ENCODE measurements at regions not wholly inside any gene's neighbourhood (a gene's known extent, or its start where the extent isn't known, plus 50 kb on each side); places are given as distances from the start of the nearest gene placed in this dataset.

DNA sequence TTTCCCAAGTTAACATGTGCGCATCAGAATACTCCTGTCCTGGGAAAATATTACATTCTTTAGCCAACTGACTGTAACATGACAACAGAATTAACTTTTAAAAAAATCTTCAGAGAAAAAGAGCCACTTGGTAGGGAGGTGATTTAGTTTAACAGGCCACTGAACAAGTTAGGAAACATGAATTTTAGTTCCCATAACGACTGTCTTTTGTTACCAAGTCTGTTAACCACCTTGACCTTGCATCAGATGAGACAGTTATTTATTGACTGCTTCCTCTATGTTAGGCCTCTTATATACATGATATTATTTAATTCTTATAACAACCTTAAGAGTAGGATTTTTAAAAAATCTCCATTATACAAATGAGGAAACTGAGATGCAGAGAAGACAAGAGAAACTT, 268.6 kb downstream of the NDFIP2 start:
- DNase-seq: no peak

DNA sequence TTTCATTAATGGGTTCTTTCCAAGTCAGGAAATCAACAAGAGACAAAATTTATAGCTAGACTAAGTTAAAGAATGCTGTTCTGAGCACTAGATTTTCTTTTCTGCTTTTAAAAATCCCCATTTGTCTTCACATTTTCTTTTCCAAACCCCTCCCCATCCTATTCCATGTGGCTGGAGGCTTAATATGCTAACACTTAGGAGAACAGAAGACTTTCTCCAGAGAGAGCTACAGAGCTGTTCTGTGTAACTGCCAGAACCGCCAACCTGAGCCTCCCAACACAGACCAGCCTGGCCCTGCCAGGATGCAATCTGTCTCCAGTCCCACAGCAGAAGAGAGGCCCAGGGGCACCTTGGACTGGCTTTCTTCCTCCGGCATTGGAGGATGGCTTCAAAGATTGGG, 264.1 kb downstream of the NDFIP2 start:
- DNase-seq: no peak

GRCh38 chr13:79742923-79743322, 262.0 kb downstream of the NDFIP2 start:
- no peak for DNase-seq

DNA sequence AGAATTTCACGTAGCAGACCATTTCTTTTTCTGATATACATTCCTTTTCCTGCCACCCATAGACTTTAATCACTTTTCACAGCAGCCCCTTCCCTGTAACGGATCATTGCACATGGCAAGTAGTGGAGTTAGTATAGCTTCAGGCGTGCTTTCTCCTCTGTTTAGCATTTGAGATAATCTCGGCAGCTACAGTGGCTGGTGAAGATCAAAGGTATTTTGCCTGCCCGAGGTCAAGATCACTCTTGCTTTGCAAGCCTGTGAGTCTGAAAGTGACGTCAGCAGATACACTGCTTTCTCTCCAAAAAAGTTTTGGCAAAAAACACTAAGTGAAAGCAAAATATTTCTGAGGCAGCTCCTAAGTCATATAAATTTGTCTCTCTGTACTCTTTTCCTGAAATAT, 260.0 kb downstream of the NDFIP2 start:
- no peak for DNase-seq

- DNase-seq: no peak
Measured at GRCh38 chr13:79736356-79736755, 255.4 kb downstream of the NDFIP2 start.

GRCh38 chr13:79735228-79735627, 254.3 kb downstream of the NDFIP2 start:
- DNase-seq: no peak

DNA sequence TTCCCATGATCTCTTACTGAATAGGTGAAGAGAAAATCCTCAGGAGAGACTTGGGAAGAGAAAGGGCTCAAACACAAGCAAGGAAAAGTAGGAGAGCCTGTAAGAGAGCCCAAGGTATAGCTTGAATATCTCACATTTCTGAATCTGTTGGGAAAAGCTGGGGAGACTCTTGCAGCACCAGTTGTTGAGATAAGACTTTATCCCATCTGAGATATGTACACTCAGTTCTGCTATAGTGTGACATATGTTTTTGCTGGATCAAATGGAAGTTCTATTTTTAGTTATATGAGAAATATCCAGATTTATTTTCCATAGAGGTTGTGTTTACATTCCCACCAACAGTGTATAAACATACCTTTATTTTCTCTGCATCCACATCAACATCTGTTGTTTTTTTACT, 246.1 kb downstream of the NDFIP2 start:
- no peak for DNase-seq

GRCh38 chr13:79725841-79726240, 244.9 kb downstream of the NDFIP2 start:
- no peak for DNase-seq

GRCh38 chr13:79724348-79725103, 243.6 kb downstream of the NDFIP2 start:
- DNase-seq: no peak

- no peak for DNase-seq
Measured at GRCh38 chr13:79723519-79724024, 242.6 kb downstream of the NDFIP2 start.

DNA sequence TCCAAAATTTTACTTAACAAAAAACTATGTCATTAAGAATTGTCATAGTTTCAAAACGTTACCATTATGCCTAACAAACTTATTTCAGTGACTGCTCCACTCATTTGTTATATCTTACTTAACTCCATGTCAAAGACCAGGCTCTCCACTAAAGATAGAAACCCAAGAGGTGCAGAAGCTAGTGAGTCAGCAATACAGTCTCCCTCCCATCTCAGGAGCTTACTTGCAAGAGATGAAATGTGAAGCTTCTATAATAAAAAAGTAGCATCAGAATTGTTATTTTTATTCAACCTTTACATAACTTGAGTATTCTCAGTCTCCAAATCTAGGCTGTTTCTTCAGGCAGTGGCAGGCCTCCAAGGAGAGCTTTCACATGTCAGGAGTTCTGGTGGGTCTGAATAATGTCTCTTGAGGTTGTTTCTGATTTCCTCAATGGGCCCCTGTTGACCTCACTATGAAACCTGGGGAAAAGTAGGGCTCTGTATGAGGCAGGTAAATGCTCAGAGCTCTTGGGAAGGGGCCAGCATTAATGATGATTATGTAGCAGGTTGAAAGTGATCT, 242.0 kb downstream of the NDFIP2 start:
- no peak for DNase-seq

GRCh38 chr13:79716191-79716590, 235.2 kb downstream of the NDFIP2 start:
- DNase-seq: no peak

GRCh38 chr13:79711631-79712030, 230.7 kb downstream of the NDFIP2 start:
- DNase-seq: no peak

- DNase-seq: no peak
Measured at GRCh38 chr13:79710376-79710775, 229.4 kb downstream of the NDFIP2 start.

DNA sequence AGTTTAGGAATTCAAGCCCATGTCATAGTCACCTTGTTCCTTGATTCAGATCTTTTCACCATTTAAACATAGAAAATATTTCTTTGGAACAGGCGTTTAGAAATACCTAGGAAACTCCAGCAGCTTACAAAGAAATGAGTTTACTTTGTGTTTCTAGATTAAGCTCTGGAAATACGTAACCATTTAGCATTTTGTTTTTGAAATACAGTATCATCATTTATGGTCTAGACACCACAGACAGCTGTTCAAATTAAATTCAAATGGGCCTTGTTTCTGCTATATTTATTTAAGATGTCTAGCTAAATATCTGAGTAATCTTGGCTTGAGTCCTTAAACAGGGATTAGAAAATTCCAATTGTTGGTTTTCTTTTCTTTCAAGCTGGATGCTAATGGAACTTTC, 228.5 kb downstream of the NDFIP2 start:
- no peak for DNase-seq

- no peak for DNase-seq
Measured at GRCh38 chr13:79703772-79704171, 222.8 kb downstream of the NDFIP2 start.

- DNase-seq: no peak
Measured at GRCh38 chr13:79695754-79696153, 214.8 kb downstream of the NDFIP2 start.

GRCh38 chr13:79692846-79693245, 211.9 kb downstream of the NDFIP2 start:
- DNase-seq: no peak

- DNase-seq: no peak
Measured at GRCh38 chr13:79691826-79692225, 210.9 kb downstream of the NDFIP2 start.

DNA sequence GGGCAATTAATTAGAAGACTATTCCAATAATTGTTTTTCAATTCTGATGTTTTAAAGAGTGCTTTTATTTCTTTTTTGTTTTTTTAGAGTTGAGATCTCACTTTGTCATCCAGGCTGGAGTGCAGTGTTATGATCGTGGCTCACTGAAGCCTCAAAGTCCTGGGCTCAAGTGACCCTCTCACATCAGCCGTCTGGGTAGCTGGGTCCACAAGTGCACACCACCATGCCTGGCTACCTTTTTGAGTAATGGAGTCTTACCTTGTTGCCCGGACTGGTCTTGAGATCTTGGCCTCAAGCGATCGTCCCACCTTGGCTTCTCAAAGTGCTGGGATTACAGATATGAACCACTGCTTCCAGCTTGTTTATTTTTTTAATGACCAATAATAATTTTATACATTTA, 207.8 kb downstream of the NDFIP2 start:
- no peak for DNase-seq

DNA sequence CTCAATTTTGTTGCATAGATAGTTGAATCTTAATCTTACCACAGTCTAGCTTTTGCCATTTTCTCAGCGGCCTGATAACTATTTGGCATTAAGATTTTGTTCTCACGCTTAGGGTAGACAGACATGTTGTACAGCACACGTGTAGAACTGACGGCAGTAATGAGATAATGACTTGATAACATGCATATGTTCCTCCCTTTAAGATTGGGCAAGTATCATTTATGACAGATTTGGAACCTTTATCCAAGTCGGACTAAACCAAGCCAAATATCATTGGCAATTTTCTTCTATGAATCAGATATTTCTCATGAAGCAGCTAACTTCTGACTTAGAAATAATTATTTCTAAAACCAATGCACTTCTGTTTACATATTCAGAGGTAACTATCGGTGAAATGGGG, 205.5 kb downstream of the NDFIP2 start:
- no peak for DNase-seq

GRCh38 chr13:79684371-79684770, 203.4 kb downstream of the NDFIP2 start:
- DNase-seq: no peak

DNA sequence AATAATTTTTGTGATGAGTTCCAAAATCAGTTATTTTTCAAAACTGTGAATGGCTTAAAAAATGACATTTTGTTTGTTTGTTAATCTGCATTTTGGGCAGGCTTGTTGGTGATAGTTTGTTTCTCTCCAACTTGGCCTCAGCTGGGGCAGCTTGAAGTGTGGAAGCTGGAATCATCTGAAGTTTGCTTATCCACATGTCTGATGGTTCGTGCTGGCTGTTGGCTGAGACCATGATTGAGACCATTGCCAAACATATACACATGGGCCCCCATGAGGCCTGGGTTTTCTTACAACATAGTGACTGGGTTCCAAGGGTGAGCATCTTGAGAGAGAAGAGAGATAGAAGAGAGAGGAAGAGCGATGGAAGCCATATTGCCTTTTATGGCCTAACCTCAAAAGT, 201.2 kb downstream of the NDFIP2 start:
- no peak for DNase-seq

DNA sequence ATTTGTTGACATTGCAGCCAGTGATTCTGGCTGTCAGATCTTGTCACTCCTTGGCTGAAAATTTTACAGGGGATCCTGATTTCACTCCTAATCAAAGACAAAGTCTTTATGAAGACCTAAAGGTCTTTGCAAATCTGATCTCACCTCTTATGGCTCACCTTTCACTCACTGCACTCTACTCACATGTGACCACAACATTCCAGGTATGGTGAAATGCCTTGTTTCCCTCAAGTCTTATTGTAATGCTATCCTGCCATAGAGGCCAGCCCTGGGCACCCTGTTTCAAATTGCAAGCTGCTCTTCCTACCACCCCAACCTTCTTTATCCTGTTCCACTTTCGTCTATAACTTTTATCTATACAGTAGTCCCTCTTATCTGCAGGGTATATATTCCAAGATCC, 200.1 kb downstream of the NDFIP2 start:
- DNase-seq: no peak

GRCh38 chr13:79680485-79680884, 199.5 kb downstream of the NDFIP2 start:
- DNase-seq: no peak
